ENCODE measurements at regions not wholly inside any gene's neighbourhood (a gene's known extent, or its start where the extent isn't known, plus 50 kb on each side); places are given as distances from the start of the nearest gene placed in this dataset.
A peak's percentile ranks its signal among the peaks of the same experiment; 100 is the strongest.

GRCh38 chr2:123371535-123371934 lies 653.6 kb upstream of the CNTNAP5 start:
- no peak overlapping the region for H3K4me3 ChIP-seq (replicated peaks; ENCODE audit: low read depth, low read length)
- no peak for DNase-seq (ENCODE audit: low read depth)
- TF ChIP-seq CTCF (IDR thresholded peaks at IDR 0.05; ENCODE audit: low read length, missing control alignments): no peak

GRCh38 chr2:123380370-123380935 lies 644.6 kb upstream of the CNTNAP5 start:
- DNase-seq (ENCODE audit: low read depth): peak; percentile 8

GRCh38 chr2:123415678-123416077 lies 609.4 kb upstream of the CNTNAP5 start:
- TF ChIP-seq CTCF (IDR thresholded peaks at IDR 0.05; ENCODE audit: low read length, missing control alignments): no peak
- no peak overlapping the region for H3K4me3 ChIP-seq (replicated peaks; ENCODE audit: low read depth, low read length)
- no peak for DNase-seq (ENCODE audit: low read depth)

More at GRCh38 chr2:123380370-123380935, 644.6 kb upstream of the CNTNAP5 start:
- TF ChIP-seq CTCF (IDR thresholded peaks at IDR 0.05; ENCODE audit: low read length, missing control alignments): no peak
- H3K4me3 ChIP-seq (replicated peaks; ENCODE audit: low read depth, low read length): no peak overlapping the region

- DNase-seq (ENCODE audit: low read depth): no peak
- no peak overlapping the region for H3K4me3 ChIP-seq (replicated peaks; ENCODE audit: low read depth, low read length)
- no peak for TF ChIP-seq CTCF (IDR thresholded peaks at IDR 0.05; ENCODE audit: low read length, missing control alignments)
These were observed 605.1 kb upstream of the CNTNAP5 start for GRCh38 chr2:123419976-123420375.

GRCh38 chr2:123434546-123435395 lies 590.3 kb upstream of the CNTNAP5 start:
- H3K4me3 ChIP-seq (replicated peaks; ENCODE audit: low read depth, low read length): no peak overlapping the region
- no peak for DNase-seq (ENCODE audit: low read depth)
- no peak for TF ChIP-seq CTCF (IDR thresholded peaks at IDR 0.05; ENCODE audit: low read length, missing control alignments)

- H3K4me3 ChIP-seq (replicated peaks; ENCODE audit: low read depth, low read length): no peak overlapping the region
- TF ChIP-seq CTCF (IDR thresholded peaks at IDR 0.05; ENCODE audit: low read length, missing control alignments): no peak
- no peak for DNase-seq (ENCODE audit: low read depth)
These were observed 586.8 kb upstream of the CNTNAP5 start for GRCh38 chr2:123438251-123438650.

Measured in fibroblast of pulmonary artery (primary cell).